ENCODE measurements at regions not wholly inside any gene's neighbourhood (a gene's known extent, or its start where the extent isn't known, plus 50 kb on each side); places are given as distances from the start of the nearest gene placed in this dataset.

DNA sequence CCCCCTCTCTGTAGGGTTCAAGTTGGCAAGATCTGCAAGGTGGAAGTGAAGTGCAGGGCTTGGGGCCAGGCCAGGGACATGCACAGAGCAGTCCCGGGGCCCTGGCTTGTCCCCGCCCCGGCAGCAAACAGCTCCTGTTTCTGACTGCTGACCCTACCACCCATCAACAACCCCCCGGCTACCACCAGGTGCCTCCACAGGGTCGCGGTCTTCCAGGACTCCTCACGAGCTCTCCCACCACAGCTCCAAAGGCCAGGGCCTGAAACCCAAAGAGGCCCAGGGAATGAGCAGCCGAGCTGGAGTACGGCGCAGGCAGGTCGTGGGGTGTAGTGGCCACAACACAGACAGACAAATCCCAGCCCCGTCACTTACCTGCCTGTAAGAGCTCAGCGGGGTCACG is 121.3 kb upstream of the SMAD3 start:
- Histone ChIP-seq H2BK20ac (ENCODE audit: low read depth, low read length) (no peak overlapping the region), H3K9me1 (ENCODE audit: insufficient read depth, low read length) (peaks cover 15% of the 10 kb centered on the region; the same call in 1 of the 2 replicates), H3K9me3 (ENCODE audit: control insufficient read depth, insufficient read depth, low read length) (no peaks in the 10 kb centered on the region), H4K20me1 (ENCODE audit: insufficient read depth, low read length) (no peaks in the 10 kb centered on the region), H4K8ac (ENCODE audit: low read depth in 2 of 2, low read length in 2 of 2) (no peak overlapping the region), H4K91ac (ENCODE audit: insufficient read depth, low read depth, low read length) (no peak overlapping the region), H3K14ac (replicated peaks; ENCODE audit: low read depth, low read length) (no peak overlapping the region), H2BK5ac (ENCODE audit: low read depth, low read length, poor library complexity, severe bottlenecking) (no peak overlapping the region), H3K18ac (ENCODE audit: low read depth, low read length) (no peak overlapping the region), H3K79me1 (ENCODE audit: low read depth in 1 of 2, low read length in 2 of 2) (peaks cover 3 to 19% of the 10 kb centered on the region in 2 experiments; a peak in 2 of 4 replicates), H3K27me3 (ENCODE audit: control insufficient read depth, insufficient read depth, low read length) (no peaks in the 10 kb centered on the region), H3K4me3 (ENCODE audit: insufficient read depth, low read depth, low read length) (no peak overlapping the region), H2AFZ (replicated peaks; ENCODE audit: low read length, poor library complexity) (no peak overlapping the region), H2AK5ac (ENCODE audit: low read depth, low read length) (no peak overlapping the region), H3K4ac (ENCODE audit: low read depth, low read length) (no peak overlapping the region), H3K23ac (ENCODE audit: low read depth, low read length) (no peak overlapping the region), H2AK9ac (replicated peaks; ENCODE audit: low read depth, low read length, poor library complexity) (no peak overlapping the region), H3K27ac (ENCODE audit: insufficient read depth, low read length) (no peak overlapping the region), H3K36me3 (ENCODE audit: control insufficient read depth, insufficient read depth, low read length) (no peaks in the 10 kb centered on the region), H3K4me1 (ENCODE audit: control insufficient read depth, insufficient read depth, low read length) (peaks cover 4% of the 10 kb centered on the region), H2BK120ac (ENCODE audit: low read depth, low read length) (no peak overlapping the region), H3K4me2 (ENCODE audit: low read depth, low read length) (no peak overlapping the region), H3K9ac (ENCODE audit: low read depth, low read length) (no peak overlapping the region), H4K5ac (ENCODE audit: low read depth, low read length) (no peak overlapping the region), H3K56ac (ENCODE audit: extremely low read depth, insufficient read depth, low read length) (no peak overlapping the region), H2BK15ac (ENCODE audit: low read depth, low read length) (no peak overlapping the region)
- TF ChIP-seq SMC3 (IDR thresholded peaks at IDR 0.05; ENCODE audit: low read depth, low read length) (no peak), BHLHE40 (IDR thresholded peaks at IDR 0.05; ENCODE audit: low read depth, low read length) (no peak), MAZ (IDR thresholded peaks at IDR 0.05; ENCODE audit: borderline replicate concordance, low read depth, low read length) (no peak), RFX5 (IDR thresholded peaks at IDR 0.05; ENCODE audit: low read depth, low read length) (no peak), RAD21 (IDR thresholded peaks at IDR 0.05; ENCODE audit: low read length) (no peak), NFE2L2 (IDR thresholded peaks at IDR 0.05; ENCODE audit: low read depth, low read length) (no peak), RCOR1 (IDR thresholded peaks at IDR 0.05; ENCODE audit: insufficient replicate concordance, low read length) (no peak), MXI1 (IDR thresholded peaks at IDR 0.05; ENCODE audit: borderline replicate concordance, low read depth, low read length) (no peak), MAFK (IDR thresholded peaks at IDR 0.05; ENCODE audit: low read depth, low read length) (no peak), POLR2A (IDR thresholded peaks at IDR 0.05; ENCODE audit: low read depth, low read length) (no peak), CEBPB (IDR thresholded peaks at IDR 0.05; ENCODE audit: low read depth, low read length) (no peak), CHD1 (IDR thresholded peaks at IDR 0.05; ENCODE audit: low read depth, low read length) (no peak), FOS (IDR thresholded peaks at IDR 0.05; ENCODE audit: low read depth, low read length) (no peak)
- TF ChIP-seq, protein P1, sequence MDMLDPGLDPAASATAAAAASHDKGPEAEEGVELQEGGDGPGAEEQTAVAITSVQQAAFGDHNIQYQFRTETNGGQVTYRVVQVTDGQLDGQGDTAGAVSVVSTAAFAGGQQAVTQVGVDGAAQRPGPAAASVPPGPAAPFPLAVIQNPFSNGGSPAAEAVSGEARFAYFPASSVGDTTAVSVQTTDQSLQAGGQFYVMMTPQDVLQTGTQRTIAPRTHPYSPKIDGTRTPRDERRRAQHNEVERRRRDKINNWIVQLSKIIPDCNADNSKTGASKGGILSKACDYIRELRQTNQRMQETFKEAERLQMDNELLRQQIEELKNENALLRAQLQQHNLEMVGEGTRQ (IDR thresholded peaks at IDR 0.05; ENCODE audit: low read depth, low read length), result no peak
- TF ChIP-seq, protein P2, sequence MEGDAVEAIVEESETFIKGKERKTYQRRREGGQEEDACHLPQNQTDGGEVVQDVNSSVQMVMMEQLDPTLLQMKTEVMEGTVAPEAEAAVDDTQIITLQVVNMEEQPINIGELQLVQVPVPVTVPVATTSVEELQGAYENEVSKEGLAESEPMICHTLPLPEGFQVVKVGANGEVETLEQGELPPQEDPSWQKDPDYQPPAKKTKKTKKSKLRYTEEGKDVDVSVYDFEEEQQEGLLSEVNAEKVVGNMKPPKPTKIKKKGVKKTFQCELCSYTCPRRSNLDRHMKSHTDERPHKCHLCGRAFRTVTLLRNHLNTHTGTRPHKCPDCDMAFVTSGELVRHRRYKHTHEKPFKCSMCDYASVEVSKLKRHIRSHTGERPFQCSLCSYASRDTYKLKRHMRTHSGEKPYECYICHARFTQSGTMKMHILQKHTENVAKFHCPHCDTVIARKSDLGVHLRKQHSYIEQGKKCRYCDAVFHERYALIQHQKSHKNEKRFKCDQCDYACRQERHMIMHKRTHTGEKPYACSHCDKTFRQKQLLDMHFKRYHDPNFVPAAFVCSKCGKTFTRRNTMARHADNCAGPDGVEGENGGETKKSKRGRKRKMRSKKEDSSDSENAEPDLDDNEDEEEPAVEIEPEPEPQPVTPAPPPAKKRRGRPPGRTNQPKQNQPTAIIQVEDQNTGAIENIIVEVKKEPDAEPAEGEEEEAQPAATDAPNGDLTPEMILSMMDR (conservative IDR thresholded peaks at IDR 0.05; ENCODE audit: low read depth, low read length), result no peak
- TF ChIP-seq, protein P3, sequence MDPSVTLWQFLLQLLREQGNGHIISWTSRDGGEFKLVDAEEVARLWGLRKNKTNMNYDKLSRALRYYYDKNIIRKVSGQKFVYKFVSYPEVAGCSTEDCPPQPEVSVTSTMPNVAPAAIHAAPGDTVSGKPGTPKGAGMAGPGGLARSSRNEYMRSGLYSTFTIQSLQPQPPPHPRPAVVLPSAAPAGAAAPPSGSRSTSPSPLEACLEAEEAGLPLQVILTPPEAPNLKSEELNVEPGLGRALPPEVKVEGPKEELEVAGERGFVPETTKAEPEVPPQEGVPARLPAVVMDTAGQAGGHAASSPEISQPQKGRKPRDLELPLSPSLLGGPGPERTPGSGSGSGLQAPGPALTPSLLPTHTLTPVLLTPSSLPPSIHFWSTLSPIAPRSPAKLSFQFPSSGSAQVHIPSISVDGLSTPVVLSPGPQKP (IDR thresholded peaks at IDR 0.05; ENCODE audit: borderline replicate concordance, low read depth, low read length), result no peak
- in situ Hi-C loops (cut with MboI; ENCODE audit: low sequenced_read_pairs) (loop anchor here (5.0 to 10.0 kb wide), 2 partner anchors 251 to 893 kb away; no protein-coding TSS in a partner anchor), dilution Hi-C loops (cut with HindIII; ENCODE audit: low sequenced_read_pairs, unreplicated experiment) (no loop called here), intact Hi-C loops (cut with micrococcal nuclease) (loop anchor here (10.0 kb wide), 1 partner anchor 201 kb away; no protein-coding TSS in a partner anchor)
- no peak for DNase-seq
- BruUV-seq (replicated peaks), result no TSS peak
- ChIA-PET POLR2A (ENCODE audit: unreplicated experiment) (no interaction called here), CTCF (interaction anchor here (0.6 kb wide), 1 partner anchor 193 kb away, joined by 3 read pairs; no protein-coding TSS in a partner anchor)
- no peak for ATAC-seq (ENCODE audit: low read depth)
- 71% methylated on average over 4 of the region's 14 CpGs; no CpG with 5 or more reads in 1 of the 2 experiments for WGBS, 2 experiments (ENCODE audit: extremely low coverage in 2 of 2, insufficient read length in 1 of 2)
